22Rv1 (cell line): ENCODE measurements at regions not wholly inside any gene's neighbourhood (a gene's known extent, or its start where the extent isn't known, plus 50 kb on each side); places are given as distances from the start of the nearest gene placed in this dataset.

ENCODE experiments used
- H3K27ac ChIP-seq: fragments of 450-650 bp; 2 replicates; pipeline ENCODE4 v1.5.1; 2017
- CTCF ChIP-seq: fragments of 450-650 bp; IDR thresholded peaks from 2 replicates; pipeline ENCODE4 v1.5.1; 2017; ENCODE audit warnings: mild to moderate bottlenecking
- ZFX ChIP-seq: fragments of 450-650 bp; IDR thresholded peaks from 2 replicates; pipeline ENCODE4 v1.6.1; 2017; ENCODE audit warnings: antibody characterized with exemption, borderline replicate concordance

- TF ChIP-seq ZFX (no peak), CTCF (no peak)
- H3K27ac ChIP-seq = no peak overlapping the region
Measured at GRCh38 chr14:22481546-22481945, 107.5 kb downstream of the DAD1 start.

DNA sequence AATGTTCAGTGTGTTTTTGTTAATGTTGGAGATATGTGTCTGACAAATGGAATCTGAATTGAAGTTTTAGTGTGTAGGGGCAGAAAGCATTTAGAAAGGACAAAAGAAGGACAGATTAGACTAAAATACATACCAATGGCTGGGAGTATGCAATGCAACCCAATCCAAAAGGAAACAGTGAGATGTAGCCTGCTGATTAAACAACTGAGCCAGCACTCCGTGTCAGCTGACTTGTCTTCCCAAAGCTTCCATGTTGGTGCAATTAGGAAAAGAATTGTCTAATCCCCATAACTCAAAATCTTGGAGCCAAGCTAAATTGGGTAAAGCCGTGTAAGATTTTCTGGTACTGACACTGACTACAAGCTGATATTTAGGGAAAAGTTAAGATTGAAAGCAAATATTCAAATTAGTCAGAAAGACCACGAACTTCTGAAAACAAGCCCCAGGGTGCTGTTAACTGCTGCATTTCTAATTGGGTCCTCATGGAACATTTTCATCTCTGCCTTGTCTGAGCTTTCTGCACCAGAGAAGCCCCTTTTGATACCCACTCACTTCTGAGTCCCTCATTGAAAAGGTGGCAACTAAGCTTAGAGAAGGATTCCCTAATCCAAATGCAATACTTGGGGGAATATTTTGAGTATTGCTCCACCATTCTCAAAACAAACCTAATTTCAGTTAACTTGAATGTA, 109.1 kb downstream of the DAD1 start:
- H3K27ac ChIP-seq = no peak overlapping the region
- TF ChIP-seq CTCF (no peak), ZFX (no peak)

DNA sequence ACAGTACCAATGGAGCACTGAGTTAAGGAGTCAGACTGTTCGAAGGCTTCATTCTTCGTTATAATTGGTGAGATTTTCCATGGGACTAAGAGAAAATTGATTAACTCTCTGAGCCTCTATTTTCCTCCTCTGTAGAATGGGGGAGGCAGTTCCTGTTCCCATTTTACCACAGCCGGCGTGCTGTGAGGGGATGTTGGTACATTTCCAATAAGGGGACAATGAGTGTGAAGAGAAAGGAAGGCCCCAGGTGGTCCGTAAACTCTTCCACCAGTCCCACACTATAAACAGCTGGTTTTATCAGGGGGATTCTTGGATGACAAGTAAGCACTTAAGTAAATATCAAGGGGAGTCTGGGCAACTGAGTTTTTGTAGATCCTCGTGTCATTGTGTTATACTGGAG, 109.9 kb downstream of the DAD1 start:
- no peak overlapping the region for H3K27ac ChIP-seq
- TF ChIP-seq ZFX (no peak), CTCF (no peak)

DNA sequence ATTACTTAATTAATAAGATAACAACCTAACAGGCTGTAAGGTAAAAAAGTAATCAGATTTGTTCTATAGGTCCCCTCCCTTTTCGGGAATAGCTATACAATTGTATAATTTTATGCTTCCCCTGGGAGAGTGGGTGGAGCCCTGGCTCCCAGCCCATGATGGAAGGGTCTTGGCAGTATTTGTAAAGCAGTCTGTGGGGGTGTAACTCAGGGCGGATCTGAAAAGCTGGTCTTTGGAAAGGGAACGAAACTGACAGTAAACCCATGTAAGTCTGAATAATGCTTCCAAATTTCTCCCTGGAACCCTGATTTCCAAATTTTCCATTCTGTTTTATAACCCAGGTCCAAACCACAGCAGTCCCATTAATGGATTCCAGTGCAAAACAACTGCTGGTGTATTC, 110.4 kb downstream of the DAD1 start:
- TF ChIP-seq CTCF = no peak
- no peak for TF ChIP-seq ZFX
- H3K27ac ChIP-seq = no peak overlapping the region

DNA sequence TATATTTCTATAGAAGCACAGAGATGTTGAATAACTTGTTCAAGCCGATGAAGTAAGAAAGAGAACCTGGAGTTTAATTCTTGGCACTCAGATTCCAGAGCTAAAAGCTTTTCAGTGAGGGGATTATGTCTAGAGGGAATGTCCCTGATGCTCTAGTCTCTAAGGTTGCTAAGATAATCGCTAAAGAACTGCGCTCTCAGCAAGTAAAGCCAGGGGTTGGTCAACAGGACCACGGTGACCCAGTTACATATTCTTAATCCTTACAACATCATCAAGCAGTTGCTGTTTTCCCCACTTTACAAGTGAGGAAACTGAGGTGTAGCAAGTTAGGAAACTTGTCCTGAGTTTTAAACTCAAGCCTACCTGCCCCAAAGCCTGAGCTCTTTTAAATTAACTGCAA, 110.8 kb downstream of the DAD1 start:
- no peak overlapping the region for H3K27ac ChIP-seq
- no peak for TF ChIP-seq ZFX
- no peak for TF ChIP-seq CTCF

DNA sequence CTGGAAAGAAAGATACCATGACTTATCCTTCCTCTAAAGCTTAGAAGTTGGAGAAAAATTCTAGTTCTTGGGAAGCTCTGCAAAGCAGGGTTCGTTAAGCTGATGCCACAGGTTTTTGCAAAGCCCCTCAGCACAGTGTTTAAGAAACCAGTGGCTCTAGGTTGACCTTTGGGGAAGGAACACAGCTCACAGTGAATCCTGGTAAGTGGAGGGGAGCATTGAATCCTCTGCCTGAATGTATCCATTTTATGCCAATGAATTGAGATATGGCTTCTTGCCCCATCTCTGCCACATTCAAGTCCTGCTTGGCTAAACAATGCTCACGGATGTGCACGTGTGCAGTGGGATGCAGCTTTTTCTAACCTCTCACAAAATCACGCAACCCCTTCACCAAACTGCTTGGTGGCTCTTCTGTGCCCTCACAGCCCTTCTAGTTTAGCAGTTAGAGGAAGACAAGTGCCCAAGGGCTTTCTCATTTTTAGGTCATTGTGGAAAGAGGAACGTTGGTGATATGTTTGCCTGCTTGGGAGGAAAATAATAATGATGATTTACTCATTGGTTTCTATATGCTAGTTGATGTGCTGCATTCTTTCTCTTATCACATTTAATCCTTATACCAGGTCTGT, 111.3 kb downstream of the DAD1 start:
- no peak overlapping the region for H3K27ac ChIP-seq
- TF ChIP-seq CTCF (no peak), ZFX (no peak)

DNA sequence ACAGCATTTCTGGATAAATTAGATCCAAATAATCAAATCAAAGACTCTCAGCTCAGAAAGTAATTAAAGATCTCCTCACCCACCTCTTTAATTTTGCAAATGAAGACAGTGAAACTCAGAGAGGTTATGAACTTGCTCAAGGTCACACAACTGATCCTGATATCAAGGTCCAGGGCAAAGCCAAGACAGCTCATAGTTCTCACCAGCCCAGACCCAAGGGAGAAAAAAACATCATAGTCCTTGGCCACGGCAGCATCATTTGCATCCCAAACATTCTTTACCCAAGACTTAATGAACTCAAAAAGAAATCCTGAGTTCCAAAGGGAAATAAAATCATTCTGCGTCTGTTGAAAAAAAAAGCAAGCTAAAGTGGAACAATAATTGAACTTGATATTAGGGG, 112.1 kb downstream of the DAD1 start:
- H3K27ac ChIP-seq = no peak overlapping the region
- TF ChIP-seq ZFX (no peak), CTCF (no peak)
